Stimulated activated CD8-positive, alpha-beta memory T cell treated with anti-CD3 and anti-CD28 coated beads, Interleukin-4, amount 100 ng/mL, for 48 hours (primary cell): ENCODE measurements at regions not wholly inside any gene's neighbourhood (a gene's known extent, or its start where the extent isn't known, plus 50 kb on each side); places are given as distances from the start of the nearest gene placed in this dataset.

ENCODE experiments used
- DNase-seq: peaks from one replicate; pipeline ENCODE4 v3.0.0-alpha.2; 2020

DNA sequence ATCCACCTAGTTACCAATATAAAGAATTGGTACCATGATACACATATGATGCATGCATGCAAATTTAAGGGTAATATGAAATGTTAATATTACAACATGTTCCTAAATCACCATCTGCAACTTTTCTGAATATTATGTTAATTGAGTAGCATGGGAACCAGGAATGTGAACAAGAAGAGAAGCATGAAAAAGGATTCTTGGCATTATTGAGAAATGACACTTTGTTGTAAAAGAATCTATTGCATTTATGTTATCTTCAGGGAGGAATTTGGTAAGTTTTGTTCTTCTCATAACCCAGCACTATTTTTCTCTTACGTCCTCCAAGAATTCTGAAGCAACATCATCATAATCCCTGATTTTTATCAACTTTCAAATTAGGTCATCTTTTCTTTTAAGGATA is 159.9 kb upstream of the SLC25A13 start:
- DNase-seq, result no peak

DNA sequence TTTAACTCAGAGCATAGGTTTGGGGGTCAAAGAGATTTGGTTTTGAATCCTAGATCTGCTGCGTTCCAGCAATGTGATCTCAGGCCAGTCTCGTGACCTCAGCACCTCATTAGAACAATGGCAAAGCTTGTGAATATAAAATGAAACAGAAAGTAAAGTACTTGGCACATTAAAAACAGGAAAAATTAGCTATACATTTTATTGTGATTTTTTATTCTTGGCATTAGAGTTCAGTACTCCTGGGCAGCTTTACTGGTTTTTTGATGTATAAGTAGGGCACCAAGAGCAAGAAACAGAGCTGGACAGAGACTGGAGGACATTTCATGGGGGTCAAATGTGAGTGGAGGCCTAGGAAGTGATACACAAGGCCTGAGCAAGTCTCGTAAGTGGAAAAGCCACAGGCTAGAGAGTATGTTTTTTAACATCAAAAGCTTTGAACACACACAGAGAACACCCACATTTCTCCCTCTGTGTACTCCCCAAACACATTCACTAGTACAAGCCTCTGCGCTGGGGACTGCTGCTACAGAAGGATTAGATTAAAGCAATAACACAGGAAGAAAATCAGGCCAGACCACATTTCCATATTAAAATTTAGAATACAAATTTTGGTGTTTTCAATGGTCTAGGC is 157.2 kb upstream of the SLC25A13 start:
- no peak for DNase-seq

DNA sequence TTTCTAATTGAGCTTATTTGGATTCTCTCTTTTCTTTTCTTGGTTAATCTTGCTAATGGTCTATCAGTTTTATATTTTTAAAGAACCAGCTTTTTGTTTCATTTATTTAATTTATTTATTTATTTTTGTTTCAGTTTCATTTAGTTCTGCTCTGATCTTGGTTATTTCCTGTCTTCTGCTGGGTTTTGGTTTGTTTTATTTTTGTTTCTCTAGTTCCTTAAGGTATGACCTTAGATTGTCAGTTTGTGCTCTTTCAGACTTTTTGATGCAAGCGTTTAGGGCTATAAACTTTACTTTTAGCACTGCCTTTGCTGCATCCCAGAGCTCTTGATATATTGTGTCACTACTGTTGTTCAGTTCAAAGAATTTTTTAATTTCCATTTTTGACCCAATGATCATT is 149.7 kb upstream of the SLC25A13 start:
- DNase-seq, result no peak

DNA sequence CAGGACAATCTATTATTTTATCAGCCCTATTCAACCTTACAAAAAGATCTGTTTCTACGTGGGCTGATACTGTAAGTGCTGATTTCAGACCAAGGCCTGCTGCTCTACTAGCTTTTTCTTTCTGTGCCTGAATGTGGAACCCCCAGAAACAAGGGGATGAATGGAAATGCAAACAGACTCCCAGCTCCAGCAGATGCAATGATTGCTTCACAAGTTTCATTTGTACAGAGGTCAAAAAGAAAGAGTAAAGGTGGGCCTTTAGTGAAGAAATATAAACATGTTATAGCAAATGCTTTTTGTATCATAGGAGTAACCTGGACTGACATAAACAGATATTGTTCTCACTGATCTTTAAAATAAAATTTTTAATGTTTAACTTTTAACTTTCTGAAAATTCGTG is 130.2 kb upstream of the SLC25A13 start:
- no peak for DNase-seq

DNA sequence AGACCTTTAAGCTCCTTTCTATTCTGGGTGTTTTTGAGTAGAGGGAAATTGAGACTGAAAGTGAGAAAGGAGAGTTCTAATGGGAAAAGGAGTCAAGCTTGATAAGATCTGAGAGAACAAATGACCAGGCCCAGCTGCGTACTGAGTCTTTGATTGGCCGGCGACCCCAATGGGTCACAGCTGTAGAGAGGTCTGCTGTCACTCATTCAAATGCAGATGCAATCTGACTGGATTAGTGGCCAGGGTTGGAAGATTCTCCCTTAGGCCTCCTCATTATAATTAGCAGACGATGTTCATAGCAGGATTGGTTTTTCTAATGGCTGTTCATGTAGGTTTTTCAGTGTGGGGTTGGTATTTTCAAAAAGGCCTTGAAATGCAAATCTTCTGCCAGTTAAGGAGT is 127.2 kb upstream of the SLC25A13 start:
- DNase-seq, result no peak

DNA sequence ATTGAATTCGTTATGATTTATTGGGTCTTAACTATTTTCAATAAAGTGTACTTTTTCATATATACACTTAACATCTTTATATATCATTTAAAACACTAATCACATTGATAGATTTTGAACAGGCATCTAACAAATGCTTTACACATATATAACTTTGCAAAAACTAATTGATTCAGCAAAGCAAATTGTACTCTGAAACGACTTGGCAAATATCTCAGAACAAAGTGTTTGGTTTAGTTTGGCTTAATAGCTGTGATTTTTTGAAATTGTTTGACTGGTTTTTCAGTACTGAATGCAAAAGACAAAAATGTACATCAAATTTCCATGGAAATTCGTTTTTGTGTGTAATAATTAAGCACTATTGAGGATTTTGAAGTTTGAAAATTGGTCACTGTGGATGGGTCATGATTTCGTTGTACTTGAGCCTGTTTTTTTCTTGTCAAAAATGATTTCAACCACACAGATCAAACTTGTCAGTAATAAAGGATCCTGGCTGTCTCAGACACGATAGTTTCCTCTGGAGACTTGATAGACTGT is 125.3 kb upstream of the SLC25A13 start:
- no peak for DNase-seq

DNA sequence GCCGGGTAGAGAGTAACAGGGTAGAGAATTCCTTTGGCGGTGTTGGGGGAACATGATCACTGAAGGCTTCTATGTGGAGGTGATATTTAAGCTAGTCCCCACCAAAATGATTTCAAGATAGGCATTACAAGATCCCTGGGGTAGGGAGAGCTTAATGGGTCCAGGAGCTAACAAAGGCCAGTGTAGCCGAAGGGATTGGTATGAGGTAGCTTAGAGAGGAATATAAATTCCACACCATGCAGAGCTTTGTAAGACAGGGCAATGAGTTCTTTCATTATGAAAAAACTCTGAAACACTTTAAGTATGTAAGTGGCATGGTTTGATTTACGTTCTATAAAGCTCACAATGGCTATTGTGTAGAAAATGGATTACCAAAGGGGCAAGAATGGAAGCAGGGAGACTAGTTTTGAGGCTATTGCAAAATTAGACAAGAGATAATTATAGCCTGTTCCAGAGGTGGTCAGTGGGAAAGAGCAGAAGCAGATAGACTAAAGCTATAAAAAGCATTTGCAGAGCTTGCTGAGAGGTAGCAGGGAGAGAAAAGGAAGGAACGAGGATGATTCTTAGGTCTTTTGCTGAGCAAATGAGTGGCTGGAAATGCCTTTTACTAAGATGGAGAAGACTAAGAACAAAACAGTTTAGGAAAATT is 119.7 kb upstream of the SLC25A13 start:
- no peak for DNase-seq

DNA sequence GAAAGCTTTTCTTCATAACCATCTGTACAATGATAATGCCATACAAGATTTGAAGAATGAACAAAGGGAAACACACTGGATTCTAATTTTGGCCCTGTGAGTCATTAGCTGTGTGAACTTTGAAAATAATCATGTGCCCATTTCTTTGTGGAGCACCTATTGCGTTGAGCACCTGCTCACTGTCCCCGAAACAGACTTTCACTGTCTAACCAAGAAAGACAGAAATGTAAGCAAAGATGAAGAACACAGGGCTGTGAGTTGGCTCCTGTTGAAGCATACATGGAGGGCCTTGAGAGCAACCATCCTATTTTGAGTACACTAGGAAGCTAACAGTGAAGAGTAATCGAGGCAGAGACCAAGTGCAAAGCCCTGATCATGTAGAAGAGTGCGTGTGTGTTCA is 118.4 kb upstream of the SLC25A13 start:
- no peak for DNase-seq

DNA sequence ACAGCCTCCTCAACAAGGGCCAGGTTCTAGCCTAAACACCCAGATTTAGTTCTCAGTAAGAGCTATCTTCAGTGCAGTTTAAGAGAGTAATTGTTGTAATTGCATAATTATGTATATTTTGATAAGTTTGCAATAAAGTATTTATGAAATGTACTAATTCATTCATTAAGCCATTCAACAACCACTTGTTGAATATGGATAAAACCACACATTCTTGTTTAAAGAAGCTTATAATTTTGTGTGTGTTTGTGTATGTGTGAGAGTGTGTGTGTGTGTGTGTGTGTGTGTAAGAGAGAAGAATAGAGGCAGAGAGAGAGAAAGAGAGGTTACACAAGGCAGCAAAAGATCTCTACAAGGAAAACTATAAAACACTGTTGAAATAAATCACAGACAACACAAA is 115.0 kb upstream of the SLC25A13 start:
- DNase-seq, result no peak

DNA sequence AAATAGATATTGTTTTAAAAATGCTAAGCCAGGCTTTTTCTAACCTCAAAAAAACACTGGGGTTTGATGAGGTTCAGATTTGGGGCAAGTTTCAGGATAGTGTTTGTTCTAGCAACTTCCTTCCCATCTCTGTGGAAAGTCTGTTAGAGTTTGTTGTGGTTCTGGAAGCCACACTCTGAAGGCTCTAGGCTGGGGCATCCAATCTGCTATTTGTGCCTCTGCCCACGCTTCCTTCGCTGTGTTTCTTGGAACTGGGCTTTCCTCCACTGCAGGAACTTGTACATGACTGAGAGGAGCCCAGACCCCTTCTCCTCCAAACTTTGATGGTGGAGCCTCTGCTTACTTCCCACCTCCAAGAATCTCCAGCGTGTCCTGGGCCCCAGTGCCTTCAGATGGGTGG is 108.5 kb upstream of the SLC25A13 start:
- no peak for DNase-seq

DNA sequence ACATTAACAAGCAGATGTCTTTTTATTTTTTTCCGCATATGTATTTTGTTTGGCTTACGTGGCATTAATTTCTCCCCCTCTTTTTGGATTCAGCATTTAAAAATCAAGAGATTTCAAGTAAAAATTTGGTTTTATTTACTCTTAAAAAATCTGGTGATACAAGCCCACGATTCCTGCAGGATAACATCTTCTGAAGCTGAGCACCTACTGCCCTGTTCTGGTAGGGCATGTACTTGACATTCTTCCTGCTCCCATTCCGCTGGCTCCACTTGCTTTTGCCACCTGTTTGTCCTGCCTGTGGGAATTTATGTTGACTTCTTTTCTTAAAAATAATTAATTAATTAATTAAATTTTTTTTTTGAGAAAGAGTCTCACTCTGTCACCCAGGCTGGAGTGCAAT is 105.2 kb upstream of the SLC25A13 start:
- DNase-seq, result no peak

DNA sequence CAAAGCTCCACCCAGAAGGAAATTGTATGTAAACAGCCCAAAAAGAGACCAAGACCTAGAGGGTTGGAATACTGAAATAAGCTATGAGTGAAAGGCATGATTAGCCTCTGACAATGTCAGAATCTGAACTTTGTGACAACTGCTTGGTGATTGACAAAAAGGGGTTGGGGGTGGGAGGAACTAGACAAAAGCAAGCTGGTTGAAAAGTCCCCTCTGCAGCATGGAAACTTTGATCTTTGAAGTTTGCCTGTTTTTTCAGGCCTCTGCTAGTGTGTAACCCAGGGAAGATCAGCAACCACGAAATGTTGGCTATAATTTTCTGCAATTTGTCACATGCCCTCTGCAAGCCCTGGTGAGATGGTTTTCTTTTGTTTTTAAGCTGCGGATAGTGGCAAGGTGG is 104.8 kb upstream of the SLC25A13 start:
- DNase-seq, result no peak

DNA sequence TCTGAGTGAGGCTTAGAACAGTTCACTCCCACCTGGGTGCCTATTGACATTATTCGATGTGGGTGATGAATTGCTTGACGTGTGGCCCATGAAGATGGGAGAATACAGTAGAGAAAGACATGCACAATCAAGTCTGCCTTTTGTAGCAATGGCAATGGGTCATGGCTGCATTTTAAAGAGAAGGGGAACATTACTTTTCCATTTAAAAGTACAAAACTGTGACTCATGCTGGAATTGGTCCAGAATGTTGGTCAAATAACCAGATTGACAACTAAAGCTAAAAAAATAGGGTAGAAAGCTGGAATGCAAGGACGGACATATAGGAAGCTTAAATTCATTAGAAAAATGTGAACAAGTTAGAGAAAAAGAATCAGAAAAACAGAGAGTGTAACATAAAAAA is 104.1 kb upstream of the SLC25A13 start:
- DNase-seq, result no peak

DNA sequence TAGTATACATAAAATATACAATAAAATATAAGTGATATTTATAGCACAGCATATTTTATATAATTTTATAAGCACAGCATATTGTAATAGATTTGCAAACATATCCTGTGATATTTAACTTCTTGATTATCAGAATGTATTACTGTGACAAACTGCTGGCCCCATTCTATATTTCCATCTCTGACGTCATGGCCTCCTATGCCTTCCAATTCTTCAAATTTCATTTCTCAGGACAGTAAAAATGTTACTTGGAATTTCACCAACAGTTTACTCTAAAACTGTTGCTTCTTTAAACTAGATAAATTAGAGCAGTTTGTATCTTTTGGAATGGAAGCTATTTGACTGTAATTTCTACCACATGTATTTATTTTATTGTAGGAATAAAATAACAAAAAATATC is 102.5 kb upstream of the SLC25A13 start:
- no peak for DNase-seq

DNA sequence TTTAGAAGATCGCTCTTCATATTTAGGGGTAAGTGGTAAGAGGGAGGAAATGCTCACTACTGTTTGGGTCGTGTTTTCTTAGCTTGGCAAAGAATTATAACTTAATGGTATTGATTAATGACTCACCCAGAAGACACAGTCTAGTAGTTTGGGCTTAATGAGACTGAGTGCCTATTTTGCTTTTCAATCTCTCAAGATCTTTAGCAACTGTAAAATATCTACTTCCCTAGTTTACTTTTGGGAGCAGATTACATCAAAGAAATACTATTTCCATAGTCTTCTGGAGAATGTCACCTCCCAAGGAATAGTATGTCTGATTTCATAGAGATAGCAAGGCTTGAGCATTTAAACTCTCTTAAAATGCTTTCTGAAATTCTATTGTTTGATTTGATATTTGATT is 100.5 kb upstream of the SLC25A13 start:
- DNase-seq, result no peak

DNA sequence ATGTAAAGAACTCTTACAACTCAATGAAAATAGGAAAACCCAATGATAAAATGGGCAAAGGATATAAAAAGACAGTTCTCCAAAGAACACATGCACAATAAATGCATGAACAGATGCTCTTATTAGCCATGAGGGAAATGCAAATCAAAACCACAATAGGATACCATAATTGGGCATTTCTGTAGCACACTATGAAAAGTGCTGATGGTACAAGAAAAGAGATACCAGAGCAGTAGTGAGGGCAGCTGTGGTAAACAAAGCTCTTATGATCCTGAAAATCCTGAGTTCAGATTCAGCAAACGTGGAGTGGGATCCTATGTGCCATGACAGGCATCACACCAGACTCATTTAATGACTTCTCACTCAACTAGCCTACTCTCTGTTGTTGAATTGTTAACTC is 96.7 kb upstream of the SLC25A13 start:
- DNase-seq, result no peak

DNA sequence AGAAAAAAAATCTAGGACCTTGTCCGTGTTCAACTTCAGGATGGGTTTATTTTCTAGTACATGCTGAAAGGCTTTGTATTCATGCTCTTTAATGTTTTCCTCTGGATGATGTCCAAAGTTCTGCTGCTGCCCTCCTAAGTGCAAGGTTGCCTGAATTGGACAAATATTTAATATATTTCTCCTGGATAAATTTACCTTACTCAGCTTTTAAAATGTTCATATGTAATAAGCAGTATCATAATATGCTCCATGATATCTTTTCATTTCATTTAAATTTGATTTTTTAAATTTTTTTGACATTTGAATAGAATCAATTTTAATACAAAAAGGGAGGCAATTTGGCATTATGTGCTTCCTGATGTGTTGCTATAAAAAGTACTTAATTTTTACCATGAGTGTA is 95.9 kb upstream of the SLC25A13 start:
- DNase-seq, result no peak

DNA sequence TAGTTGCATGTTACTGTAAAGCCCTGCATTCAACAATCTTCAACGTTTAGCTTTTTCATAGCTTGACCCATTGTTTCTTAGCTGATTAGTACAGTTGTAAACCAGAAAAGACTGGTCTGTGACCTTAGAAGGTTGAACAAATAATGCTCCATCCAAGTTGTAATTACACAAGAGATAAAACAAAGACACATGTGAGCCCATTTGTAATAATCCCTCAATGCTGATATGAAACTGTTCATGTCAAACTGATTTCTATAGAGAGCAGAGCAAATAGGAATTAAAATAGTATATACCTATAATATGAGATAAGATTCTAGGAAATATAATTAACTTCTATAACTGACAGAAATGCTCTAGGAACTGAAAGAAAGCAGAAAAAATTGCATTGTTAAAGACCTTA is 94.7 kb upstream of the SLC25A13 start:
- DNase-seq, result no peak

DNA sequence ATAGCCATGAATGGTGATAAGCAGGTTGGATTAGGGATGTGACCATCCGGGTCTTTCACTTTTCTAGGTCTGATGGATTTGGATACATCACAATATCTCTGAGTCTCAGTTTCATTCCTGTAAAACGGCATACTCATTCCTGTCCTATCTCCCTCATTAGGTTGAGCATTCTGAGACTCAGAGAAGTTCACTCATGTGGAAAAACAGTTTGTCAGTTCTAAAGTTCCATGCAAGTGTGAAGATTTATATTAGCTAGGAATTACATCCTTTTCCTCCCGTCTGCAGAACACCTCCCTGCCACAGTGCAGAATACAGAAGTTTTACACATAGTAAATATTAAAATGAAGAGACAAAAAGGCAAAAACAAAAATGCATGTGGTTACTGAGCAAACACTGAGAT is 94.2 kb upstream of the SLC25A13 start:
- no peak for DNase-seq

DNA sequence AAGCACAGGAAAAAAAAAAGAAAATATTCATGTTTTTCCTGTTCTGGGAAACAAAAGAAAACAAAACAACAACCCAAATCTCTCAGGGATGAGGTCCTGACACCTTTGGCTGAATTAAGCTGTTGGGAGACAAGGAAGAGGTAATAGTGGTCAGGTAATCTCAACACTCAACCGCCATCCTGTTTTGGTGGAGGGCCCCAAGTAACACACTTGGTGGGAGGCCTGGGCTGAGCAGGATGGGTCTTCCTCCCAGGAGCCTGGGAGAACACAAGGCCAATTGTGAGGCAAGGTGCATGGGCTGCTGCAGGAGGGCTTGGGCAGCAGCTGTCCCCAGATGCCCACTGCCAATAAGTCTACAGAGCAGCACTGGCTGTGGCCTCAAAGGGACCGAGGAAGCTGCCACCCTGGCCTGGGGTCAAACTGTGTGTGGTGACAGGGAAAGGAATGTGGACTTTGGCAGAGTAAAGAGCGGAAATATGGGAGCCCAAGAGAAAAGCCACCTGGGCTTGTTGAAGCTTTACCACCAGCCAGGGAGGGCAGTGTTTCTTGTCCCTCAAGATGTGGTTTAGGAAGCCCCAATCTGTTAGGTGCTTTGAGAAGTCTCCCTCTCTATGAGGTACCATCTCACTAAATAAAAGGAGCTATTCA is 93.5 kb upstream of the SLC25A13 start:
- no peak for DNase-seq

DNA sequence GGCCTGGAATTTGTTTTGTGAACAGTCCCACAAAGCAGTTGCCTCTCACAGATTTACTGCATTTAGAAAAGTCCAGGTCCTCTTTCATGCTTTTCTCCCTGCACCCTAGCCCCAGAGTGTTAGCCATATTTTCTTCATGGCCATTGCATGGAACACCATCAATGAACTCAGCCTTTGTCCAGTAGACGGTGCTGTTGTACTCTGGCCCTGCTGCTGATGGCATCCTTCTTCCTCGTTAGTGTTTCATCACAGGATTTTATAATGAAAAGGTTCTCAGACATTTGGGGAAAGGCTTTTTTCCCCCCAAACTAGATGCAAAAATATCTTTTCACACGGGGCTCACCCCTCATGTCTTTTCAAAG is 93.0 kb upstream of the SLC25A13 start:
- DNase-seq, result peak; percentile 47

DNA sequence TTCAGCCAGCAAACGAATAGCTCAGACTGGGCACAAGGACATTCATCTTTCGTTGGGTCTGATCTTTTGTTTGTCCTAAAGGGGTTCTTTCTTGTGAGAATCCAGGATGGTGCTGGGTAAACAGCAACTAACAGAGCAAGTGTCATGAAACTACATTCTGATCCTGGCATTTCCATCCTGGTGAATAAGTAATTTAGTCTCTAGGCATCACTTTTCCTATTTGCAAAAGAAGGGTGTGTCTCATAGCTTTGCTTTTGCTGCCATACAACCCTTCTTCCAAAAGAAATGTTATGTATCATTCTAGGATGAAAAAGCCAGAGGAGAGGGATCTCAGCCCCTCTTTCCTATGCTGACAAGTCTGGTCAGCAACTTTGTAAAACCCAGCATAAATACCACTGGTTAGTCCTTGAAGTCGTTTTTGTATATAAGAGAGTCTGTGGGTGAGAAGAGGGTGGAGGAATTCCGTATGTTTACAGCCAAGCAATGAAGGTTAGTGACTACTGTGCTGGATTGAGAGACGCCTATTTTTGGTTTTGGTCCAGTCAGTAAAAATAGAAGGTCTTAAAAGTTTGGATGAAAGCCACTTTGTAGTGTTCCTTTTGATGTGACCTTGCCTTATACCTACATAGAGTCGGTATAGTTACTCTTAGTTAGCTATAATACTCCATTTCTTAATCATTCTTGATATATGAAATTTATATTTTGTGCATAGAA is 88.4 kb upstream of the SLC25A13 start:
- no peak for DNase-seq

DNA sequence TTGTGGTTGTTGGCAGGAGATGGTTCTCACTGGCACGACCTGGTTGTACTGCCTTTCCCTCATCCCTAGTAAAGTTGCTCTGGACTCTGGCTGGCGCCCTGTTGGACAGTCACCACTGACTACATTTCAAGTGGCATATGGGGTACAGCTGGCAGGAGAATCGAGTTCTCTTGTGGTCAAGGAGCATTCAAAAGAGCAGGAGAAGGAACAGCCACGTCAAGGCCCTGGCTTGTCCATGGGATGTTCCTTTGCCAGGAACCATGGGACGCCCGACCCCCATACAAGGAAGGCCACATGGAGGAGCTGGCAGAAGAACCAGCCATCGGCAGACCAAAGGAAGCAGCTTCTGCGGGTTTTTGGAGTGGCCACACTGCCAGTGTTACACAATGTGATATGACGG is 87.0 kb upstream of the SLC25A13 start:
- DNase-seq, result no peak

DNA sequence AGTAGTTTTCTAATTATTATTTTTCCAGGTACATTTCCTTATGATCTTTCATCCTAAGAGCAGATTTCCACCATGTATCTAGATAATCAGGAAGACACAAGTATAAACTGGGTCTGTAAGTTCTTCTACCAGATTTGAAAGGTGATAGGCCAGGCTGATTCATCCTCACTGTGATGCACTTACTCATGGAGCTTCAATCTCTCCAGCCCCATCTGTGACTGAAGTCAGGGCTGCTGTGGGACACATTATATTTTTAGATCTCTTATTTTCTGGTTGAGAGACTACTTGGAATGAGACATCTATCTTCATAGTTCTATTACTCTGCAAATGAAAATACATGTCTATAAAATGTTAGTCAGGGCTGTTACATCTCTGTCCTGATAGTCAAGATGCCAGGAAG is 85.5 kb upstream of the SLC25A13 start:
- DNase-seq, result no peak
